HCT116 (cell line): ENCODE measurements at regions not wholly inside any gene's neighbourhood (a gene's known extent, or its start where the extent isn't known, plus 50 kb on each side); places are given as distances from the start of the nearest gene placed in this dataset.

Experiments
- ATAC-seq: fragments of 200-7000 bp; cut with Tn5 transposase; 2 replicates; pipeline ENCODE4 v1.9.1; 2020; ENCODE audit warnings: mild to moderate bottlenecking, moderate library complexity
- BruUV-seq: library from RNA; stranded (reverse); fragments of 400-500 nt; replicated peaks from 2 replicates; lab custom pipeline; 2021; lab: Mats Ljungman, UMichigan
- CTCF ChIA-PET: fragments of 300-600 bp; sonication (Branson Sonifier 250); formaldehyde crosslinking; loops from one replicate; lab custom pipeline; 2021; ENCODE audit warnings: antibody characterized with exemption; lab: Charles Lee
- POLR2A ChIA-PET: fragments of 300-600, 350-600 bp; sonication (Branson Sonifier 250); formaldehyde crosslinking; loops from one replicate; lab custom pipeline; 2021; ENCODE audit warnings: antibody characterized with exemption; lab: Charles Lee
- RAD21 ChIA-PET, 2 experiments: fragments of 300-600 bp; sonication (Branson Sonifier 250); formaldehyde crosslinking; loops; one replicate each; lab custom pipeline; 2023; ENCODE audit warnings: low total read pairs in 2 of 2; ENCODE audit not compliant: uncharacterized antibody in 2 of 2, unreplicated experiment in 2 of 2, low non-redundant PET in 1 of 2; lab: Charles Lee
- DNase-seq: peaks from one replicate; pipeline ENCODE4 v3.0.0-alpha.2; 2010; ENCODE audit warnings: low read depth, low spot score
- H2AFZ ChIP-seq: fragments of 200-600 bp; shearing (Covaris generic), sonication (generic); 2 replicates; pipeline ENCODE4 v1.6.1; 2017; ENCODE audit warnings: low read depth, mixed run types, mixed read lengths, antibody characterized with exemption, low read length; ENCODE audit not compliant: poor library complexity, severe bottlenecking
- H3K27ac ChIP-seq: 2 replicates; pipeline ENCODE4 v1.5.1; 2012; ENCODE audit warnings: low read depth, low read length
- H3K27me3 ChIP-seq: fragments of 200-600 bp; sonication (generic); 2 replicates; pipeline ENCODE4 v1.6.1; 2016; ENCODE audit warnings: mixed run types, low read length, mixed read lengths; ENCODE audit not compliant: insufficient read depth
- H3K36me3 ChIP-seq, 2 experiments: fragments of 200-500 bp in 1 of 2; fragments of 200-600 bp in 1 of 2; sonication (Bioruptor generic) in 1 of 2; sonication (generic) in 1 of 2; 2 replicates each; pipeline versions ENCODE4 v1.5.1 to v1.6.1; 2014 to 2016; ENCODE audit warnings: low read length in 2 of 2, inconsistent platforms in 1 of 2, mixed read lengths in 1 of 2, mixed run types in 1 of 2; ENCODE audit not compliant: insufficient read depth in 2 of 2, control insufficient read depth in 1 of 2
- H3K4me1 ChIP-seq, 2 experiments: fragments of 200-600 bp in 1 of 2; sonication (generic) in 1 of 2; 2 replicates each; pipeline versions ENCODE4 v1.5.1 to v1.6.1; 2012 to 2017; ENCODE audit warnings: low read length in 2 of 2, inconsistent platforms in 1 of 2, mild to moderate bottlenecking in 1 of 2, mixed read lengths in 1 of 2, mixed run types in 1 of 2, moderate library complexity in 1 of 2; ENCODE audit not compliant: insufficient read depth in 2 of 2, control insufficient read depth in 1 of 2
- H3K4me2 ChIP-seq: fragments of 200-600 bp; sonication (generic); 2 replicates; pipeline ENCODE4 v1.6.1; 2017; ENCODE audit warnings: mixed run types, low read length, mixed read lengths
- H3K4me3 ChIP-seq, 2 experiments: fragments of 200-600 bp in 1 of 2; sonication (generic) in 1 of 2; replicated peaks in 1 of 2; 2 replicates each; pipeline ENCODE4 v1.5.1; 2011 to 2016; ENCODE audit warnings: low read length in 2 of 2, control low read depth in 1 of 2, low read depth in 1 of 2, mild to moderate bottlenecking in 1 of 2, mixed read lengths in 1 of 2, mixed run types in 1 of 2
- H3K79me2 ChIP-seq: fragments of 200-600 bp; sonication (generic); 2 replicates; pipeline ENCODE4 v1.6.1; 2017; ENCODE audit warnings: mild to moderate bottlenecking, mixed run types, low read length, moderate library complexity, mixed read lengths; ENCODE audit not compliant: insufficient read depth
- H3K9ac ChIP-seq: fragments of 200-600 bp; sonication (generic); 2 replicates; pipeline ENCODE4 v1.6.1; 2016; ENCODE audit warnings: low read length, mixed read lengths
- H3K9me2 ChIP-seq: fragments of 200-600 bp; sonication (generic), shearing (Covaris generic); 2 replicates; pipeline ENCODE4 v1.6.1; 2017; ENCODE audit warnings: mixed run types, mild to moderate bottlenecking, moderate library complexity; ENCODE audit not compliant: insufficient read depth
- H3K9me3 ChIP-seq, 2 experiments: fragments of 200-500 bp in 1 of 2; fragments of 200-600 bp in 1 of 2; sonication (Bioruptor generic) in 1 of 2; sonication (generic) in 1 of 2; 2 replicates each; pipeline ENCODE4 v1.6.1; 2014 to 2017; ENCODE audit warnings: low read length in 2 of 2, mixed read lengths in 2 of 2, inconsistent platforms in 1 of 2, low read depth in 1 of 2, mild to moderate bottlenecking in 1 of 2, mixed run types in 1 of 2, moderate library complexity in 1 of 2; ENCODE audit not compliant: control insufficient read depth in 1 of 2, insufficient read depth in 1 of 2
- H4K20me1 ChIP-seq: fragments of 200-600 bp; sonication (generic), shearing (Covaris generic); 2 replicates; pipeline ENCODE4 v1.6.1; 2017; ENCODE audit warnings: mixed run types, mild to moderate bottlenecking, moderate library complexity; ENCODE audit not compliant: insufficient read depth
- FOSL1 ChIP-seq: IDR thresholded peaks from 2 replicates; pipeline ENCODE4 v1.6.1; 2012; ENCODE audit warnings: low read depth
- REST ChIP-seq: IDR thresholded peaks from 2 replicates; pipeline ENCODE4 v1.6.1; 2012; ENCODE audit warnings: low read depth
- TCF7L2 ChIP-seq: IDR thresholded peaks from 2 replicates; pipeline ENCODE4 v1.7.0; 2011; ENCODE audit warnings: borderline replicate concordance, inconsistent platforms; ENCODE audit not compliant: insufficient read depth, insufficient read length; ENCODE audit errors: extremely low read depth
- YY1 ChIP-seq: IDR thresholded peaks from 2 replicates; pipeline ENCODE4 v1.6.1; 2011; ENCODE audit warnings: low read length, low read depth, moderate library complexity, mild to moderate bottlenecking; ENCODE audit not compliant: insufficient replicate concordance; ENCODE audit errors: extremely low read depth
- ZFX ChIP-seq: fragments of 450-650 bp; IDR thresholded peaks from 2 replicates; pipeline ENCODE4 v1.6.1; 2017
- ZNF274 ChIP-seq: fragments of 200-500 bp; sonication (Bioruptor generic); IDR thresholded peaks from 2 replicates; pipeline ENCODE4 v1.6.1; 2014; ENCODE audit warnings: mild to moderate bottlenecking, low read depth, low read length, inconsistent platforms
- intact Hi-C: fragments of 100-400 bp; cut with micrococcal nuclease; formaldehyde crosslinking; loops from 2 replicates; pipeline ENCODE4 v1.10.0; 2022

DNA sequence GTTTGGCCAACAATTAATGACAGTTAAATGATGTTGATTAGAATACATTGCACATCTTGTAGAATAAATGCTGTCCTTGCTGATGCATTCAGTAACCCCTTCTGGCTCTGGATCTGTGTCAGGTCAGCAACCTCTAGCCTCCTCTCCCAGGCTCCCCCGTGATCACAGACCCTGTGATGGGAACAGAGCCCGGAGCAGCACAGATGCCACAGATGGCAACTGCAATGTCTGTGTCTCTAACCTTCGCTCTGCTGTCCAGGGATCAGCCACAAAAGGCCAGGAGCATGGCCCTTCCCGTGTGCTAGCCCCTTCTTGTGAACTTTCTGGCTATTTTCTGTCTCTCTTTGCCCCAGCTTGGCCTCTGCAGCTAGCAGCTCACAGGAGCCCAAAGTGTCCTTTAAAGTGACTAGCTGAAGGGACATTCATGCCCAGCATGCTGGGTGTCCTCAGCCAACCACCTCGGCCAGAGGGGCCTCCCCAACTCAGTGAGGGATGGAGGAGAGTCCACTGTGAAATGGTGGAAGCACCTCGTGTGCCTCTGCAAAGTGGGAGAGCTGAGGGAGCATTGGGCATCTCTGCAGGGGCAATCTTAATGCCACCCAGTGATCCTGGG lies 167.0 kb upstream of the TCERG1L start:
- intact Hi-C loops, result no loop called here
- Histone ChIP-seq H3K79me2 (no peaks in the 10 kb centered on the region), H3K9ac (no peak overlapping the region), H3K9me2 (no peaks in the 10 kb centered on the region), H3K4me1 (no peaks in the 10 kb centered on the region), H4K20me1 (no peaks in the 10 kb centered on the region), H3K36me3 (no peaks in the 10 kb centered on the region), H3K9me3 (no peaks in the 10 kb centered on the region), H3K27me3 (no peaks in the 10 kb centered on the region), H2AFZ (no peak overlapping the region), H3K4me3 (no peak overlapping the region), H3K27ac (no peak overlapping the region), H3K4me2 (no peak overlapping the region)
- BruUV-seq, result no TSS peak
- CTCF ChIA-PET, result no interaction called here
- TF ChIP-seq ZFX (no peak), FOSL1 (no peak), TCF7L2 (no peak), YY1 (no peak), ZNF274 (no peak), REST (no peak)
- POLR2A ChIA-PET, result no interaction called here
- RAD21 ChIA-PET, result no interaction called here
- ATAC-seq (no peak), DNase-seq (no peak)
